Chondrocyte (in vitro differentiated cells): ENCODE measurements at regions not wholly inside any gene's neighbourhood (a gene's known extent, or its start where the extent isn't known, plus 50 kb on each side); places are given as distances from the start of the nearest gene placed in this dataset.

Source experiments
- DNase-seq: peaks from one replicate; pipeline ENCODE4 v3.0.0; 2021; ENCODE audit warnings: mixed read lengths, low spot score
- H3K27ac Mint-ChIP-seq: one replicate; pipeline ENCODE4 v1.8.0; 2021; ENCODE audit warnings: mild to moderate bottlenecking, moderate library complexity, mixed read lengths; ENCODE audit not compliant: unreplicated experiment
- H3K27me3 Mint-ChIP-seq: 2 replicates; pipeline ENCODE4 v1.8.0; 2021; ENCODE audit warnings: low read depth, mixed read lengths
- H3K36me3 Mint-ChIP-seq: 2 replicates; pipeline ENCODE4 v1.8.0; 2021; ENCODE audit warnings: low read depth, mixed read lengths
- H3K4me1 Mint-ChIP-seq: 2 replicates; pipeline ENCODE4 v1.8.0; 2021; ENCODE audit warnings: low read depth, mild to moderate bottlenecking, mixed read lengths
- H3K4me3 Mint-ChIP-seq: one replicate; pipeline ENCODE4 v1.8.0; 2021; ENCODE audit warnings: mild to moderate bottlenecking, moderate library complexity, mixed read lengths; ENCODE audit not compliant: unreplicated experiment
- H3K9me3 Mint-ChIP-seq: 2 replicates; pipeline ENCODE4 v1.8.0; 2021; ENCODE audit warnings: low read depth, mixed read lengths
- TF ChIP-seq, protein P1 (sequence below): fragments of 200-600 bp; sonication (generic); IDR thresholded peaks from 2 replicates; pipeline ENCODE4 v1.5.0; 2021; ENCODE audit warnings: antibody characterized with exemption, mild to moderate bottlenecking, moderate library complexity

- H3K9me3 Mint-ChIP-seq: no peaks in the 10 kb centered on the region
- peaks cover 10% of the 10 kb centered on the region for H3K4me1 Mint-ChIP-seq
- H3K27ac Mint-ChIP-seq: no peak overlapping the region
- no peaks in the 10 kb centered on the region for H3K36me3 Mint-ChIP-seq
- H3K27me3 Mint-ChIP-seq: no peaks in the 10 kb centered on the region
- TF ChIP-seq, protein P1, sequence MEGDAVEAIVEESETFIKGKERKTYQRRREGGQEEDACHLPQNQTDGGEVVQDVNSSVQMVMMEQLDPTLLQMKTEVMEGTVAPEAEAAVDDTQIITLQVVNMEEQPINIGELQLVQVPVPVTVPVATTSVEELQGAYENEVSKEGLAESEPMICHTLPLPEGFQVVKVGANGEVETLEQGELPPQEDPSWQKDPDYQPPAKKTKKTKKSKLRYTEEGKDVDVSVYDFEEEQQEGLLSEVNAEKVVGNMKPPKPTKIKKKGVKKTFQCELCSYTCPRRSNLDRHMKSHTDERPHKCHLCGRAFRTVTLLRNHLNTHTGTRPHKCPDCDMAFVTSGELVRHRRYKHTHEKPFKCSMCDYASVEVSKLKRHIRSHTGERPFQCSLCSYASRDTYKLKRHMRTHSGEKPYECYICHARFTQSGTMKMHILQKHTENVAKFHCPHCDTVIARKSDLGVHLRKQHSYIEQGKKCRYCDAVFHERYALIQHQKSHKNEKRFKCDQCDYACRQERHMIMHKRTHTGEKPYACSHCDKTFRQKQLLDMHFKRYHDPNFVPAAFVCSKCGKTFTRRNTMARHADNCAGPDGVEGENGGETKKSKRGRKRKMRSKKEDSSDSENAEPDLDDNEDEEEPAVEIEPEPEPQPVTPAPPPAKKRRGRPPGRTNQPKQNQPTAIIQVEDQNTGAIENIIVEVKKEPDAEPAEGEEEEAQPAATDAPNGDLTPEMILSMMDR: no peak
- no peak for DNase-seq
- H3K4me3 Mint-ChIP-seq: no peak overlapping the region
These were observed 289.8 kb downstream of the PCDH7 start for GRCh38 chr4:31009926-31010325.

DNA sequence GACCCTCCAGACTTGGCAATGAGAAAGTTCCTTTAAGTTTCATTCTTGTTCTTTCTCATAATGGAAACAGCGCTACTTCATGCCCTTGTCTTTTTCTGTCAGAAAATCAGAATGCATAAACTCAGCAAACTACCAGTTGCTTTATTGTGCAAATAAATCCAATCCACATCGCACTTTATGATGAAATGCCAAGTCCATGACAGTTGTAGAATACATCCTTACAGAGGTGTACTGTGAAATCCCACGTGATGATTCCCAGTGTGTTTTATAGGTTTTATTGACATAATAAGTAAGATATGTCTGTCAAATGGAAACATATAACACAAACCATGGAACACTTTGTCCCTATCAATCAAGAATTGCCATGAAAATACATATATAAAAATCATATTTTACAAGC, 295.0 kb downstream of the PCDH7 start:
- Mint-ChIP-seq H3K9me3 (no peaks in the 10 kb centered on the region), H3K27me3 (no peaks in the 10 kb centered on the region), H3K4me1 (peaks cover 26% of the 10 kb centered on the region), H3K36me3 (no peaks in the 10 kb centered on the region), H3K4me3 (no peak overlapping the region), H3K27ac (no peak overlapping the region)
- TF ChIP-seq, protein P1: no peak
- no peak for DNase-seq

- DNase-seq: no peak
- no peaks in the 10 kb centered on the region for H3K9me3 Mint-ChIP-seq
- H3K36me3 Mint-ChIP-seq: no peaks in the 10 kb centered on the region
- no peak overlapping the region for H3K27ac Mint-ChIP-seq
- H3K27me3 Mint-ChIP-seq: no peaks in the 10 kb centered on the region
- no peak overlapping the region for H3K4me3 Mint-ChIP-seq
- TF ChIP-seq, protein P1: no peak
- peaks cover 32% of the 10 kb centered on the region for H3K4me1 Mint-ChIP-seq
These were observed 296.3 kb downstream of the PCDH7 start for GRCh38 chr4:31016322-31017061.

DNA sequence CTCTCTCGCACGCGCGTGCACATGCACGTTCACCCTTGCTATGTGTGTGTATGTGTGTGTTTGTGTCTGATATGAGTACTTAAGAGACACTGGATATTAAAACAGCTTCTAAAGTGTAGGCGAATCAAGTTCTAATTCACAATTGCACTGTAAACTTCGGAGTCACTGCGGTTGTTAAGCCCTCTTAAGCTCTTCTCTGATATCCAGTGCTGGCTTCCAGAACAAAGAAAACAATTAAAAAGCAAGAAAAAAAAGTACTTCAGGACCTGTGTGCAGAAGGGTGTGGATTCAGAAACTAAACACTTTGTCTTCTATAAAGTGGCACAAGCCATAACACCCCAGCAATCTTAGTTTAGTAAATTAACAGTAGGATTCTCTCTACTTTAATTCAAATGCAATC, 300.2 kb downstream of the PCDH7 start:
- no peak overlapping the region for H3K27ac Mint-ChIP-seq
- peaks cover 22% of the 10 kb centered on the region for H3K4me1 Mint-ChIP-seq
- H3K4me3 Mint-ChIP-seq: no peak overlapping the region
- H3K36me3 Mint-ChIP-seq: no peaks in the 10 kb centered on the region
- no peaks in the 10 kb centered on the region for H3K27me3 Mint-ChIP-seq
- TF ChIP-seq, protein P1: no peak
- H3K9me3 Mint-ChIP-seq: no peaks in the 10 kb centered on the region
- no peak for DNase-seq

- TF ChIP-seq, protein P1: no peak
- no peak for DNase-seq
- Mint-ChIP-seq H3K27me3 (no peaks in the 10 kb centered on the region), H3K9me3 (no peaks in the 10 kb centered on the region), H3K4me1 (peaks cover 22% of the 10 kb centered on the region), H3K4me3 (no peak overlapping the region), H3K36me3 (no peaks in the 10 kb centered on the region), H3K27ac (no peak overlapping the region)
These were observed 300.8 kb downstream of the PCDH7 start for GRCh38 chr4:31021008-31021407.
